Thyroid gland (tissue), 4 donors: ENCODE measurements at regions not wholly inside any gene's neighbourhood (a gene's known extent, or its start where the extent isn't known, plus 50 kb on each side); places are given as distances from the start of the nearest gene placed in this dataset.

ENCODE experiments used
- POLR2A ChIP-seq, 2 donors: fragments of 450-650 bp; IDR thresholded peaks; one replicate each; pipeline ENCODE4 v1.6.1; 2017; ENCODE audit warnings: antibody characterized with exemption in 2 of 2, mild to moderate bottlenecking in 2 of 2, moderate library complexity in 1 of 2
- TF ChIP-seq, protein P1 (sequence below), 6 experiments: fragments of 200-600 bp in 3 of 6; fragments of 450-650 bp in 3 of 6; sonication (generic) in 3 of 6; IDR thresholded peaks; one replicate each; pipeline ENCODE4 v1.5.1; 2016 to 2019; ENCODE audit warnings: antibody characterized with exemption in 6 of 6, mild to moderate bottlenecking in 2 of 6, inconsistent platforms in 1 of 6, moderate library complexity in 1 of 6

GRCh38 chr1:105208581-105208980 lies 1458.9 kb downstream of the AMY1C start:
- TF ChIP-seq, protein P1, sequence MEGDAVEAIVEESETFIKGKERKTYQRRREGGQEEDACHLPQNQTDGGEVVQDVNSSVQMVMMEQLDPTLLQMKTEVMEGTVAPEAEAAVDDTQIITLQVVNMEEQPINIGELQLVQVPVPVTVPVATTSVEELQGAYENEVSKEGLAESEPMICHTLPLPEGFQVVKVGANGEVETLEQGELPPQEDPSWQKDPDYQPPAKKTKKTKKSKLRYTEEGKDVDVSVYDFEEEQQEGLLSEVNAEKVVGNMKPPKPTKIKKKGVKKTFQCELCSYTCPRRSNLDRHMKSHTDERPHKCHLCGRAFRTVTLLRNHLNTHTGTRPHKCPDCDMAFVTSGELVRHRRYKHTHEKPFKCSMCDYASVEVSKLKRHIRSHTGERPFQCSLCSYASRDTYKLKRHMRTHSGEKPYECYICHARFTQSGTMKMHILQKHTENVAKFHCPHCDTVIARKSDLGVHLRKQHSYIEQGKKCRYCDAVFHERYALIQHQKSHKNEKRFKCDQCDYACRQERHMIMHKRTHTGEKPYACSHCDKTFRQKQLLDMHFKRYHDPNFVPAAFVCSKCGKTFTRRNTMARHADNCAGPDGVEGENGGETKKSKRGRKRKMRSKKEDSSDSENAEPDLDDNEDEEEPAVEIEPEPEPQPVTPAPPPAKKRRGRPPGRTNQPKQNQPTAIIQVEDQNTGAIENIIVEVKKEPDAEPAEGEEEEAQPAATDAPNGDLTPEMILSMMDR (IDR thresholded peaks at IDR 0.05): no peak
- TF ChIP-seq POLR2A (IDR thresholded peaks at IDR 0.05): no peak
